ENCODE measurements at regions not wholly inside any gene's neighbourhood (a gene's known extent, or its start where the extent isn't known, plus 50 kb on each side); places are given as distances from the start of the nearest gene placed in this dataset.

- no peak for TF ChIP-seq CTCF (IDR thresholded peaks at IDR 0.05)
- TF ChIP-seq POLR2AphosphoS5 (IDR thresholded peaks at IDR 0.05), result no peak
- TF ChIP-seq POLR2A (IDR thresholded peaks at IDR 0.05), result no peak
Measured at GRCh38 chr16:5575646-5576245, 478.2 kb upstream of the EEF2KMT start.

All from breast epithelium (tissue), 3 donors.